Mesendoderm (in vitro differentiated cells): ENCODE measurements at regions not wholly inside any gene's neighbourhood (a gene's known extent, or its start where the extent isn't known, plus 50 kb on each side); places are given as distances from the start of the nearest gene placed in this dataset.
"Not testable (repeated sequence)": the region's sequence is repeated elsewhere in the genome, so short reads cannot be mapped to it uniquely, and the experiment has no call there.

Experiments used
- DNase-seq: peaks from one replicate; pipeline ENCODE4 v3.0.0; 2013
- H2AK5ac ChIP-seq: 2 replicates; pipeline ENCODE4 v1.6.1; 2013; ENCODE audit warnings: low read length, inconsistent platforms
- H2BK120ac ChIP-seq: 2 replicates; pipeline ENCODE4 v1.6.1; 2013; ENCODE audit warnings: low read depth, mild to moderate bottlenecking, low read length, moderate library complexity, mixed read lengths
- H2BK15ac ChIP-seq: replicated peaks from 2 replicates; pipeline ENCODE4 v1.6.1; 2013; ENCODE audit warnings: low read depth, mild to moderate bottlenecking, moderate library complexity
- H2BK5ac ChIP-seq: 2 replicates; pipeline ENCODE4 v1.6.1; 2013; ENCODE audit warnings: low read length, inconsistent platforms
- H3K18ac ChIP-seq: 2 replicates; pipeline ENCODE4 v1.6.1; 2013; ENCODE audit warnings: mild to moderate bottlenecking, low read length, mixed read lengths
- H3K23ac ChIP-seq: one replicate; pipeline ENCODE4 v1.6.1; 2013; ENCODE audit warnings: low read length
- H3K27ac ChIP-seq: 2 replicates; pipeline ENCODE4 v1.5.1; 2013; ENCODE audit warnings: low read depth, mild to moderate bottlenecking, inconsistent platforms, low read length, moderate library complexity
- H3K27me3 ChIP-seq: 2 replicates; pipeline ENCODE4 v1.6.1; 2013; ENCODE audit warnings: low read length, control low read depth, mild to moderate bottlenecking, inconsistent platforms; ENCODE audit not compliant: insufficient read depth, poor library complexity
- H3K36me3 ChIP-seq: 2 replicates; pipeline ENCODE4 v1.6.1; 2013; ENCODE audit warnings: low read length, inconsistent platforms; ENCODE audit not compliant: control insufficient read depth, insufficient read depth
- H3K4ac ChIP-seq: one replicate; pipeline ENCODE4 v1.6.1; 2013; ENCODE audit warnings: low read depth, mild to moderate bottlenecking, low read length, moderate library complexity
- H3K4me1 ChIP-seq: 2 replicates; pipeline ENCODE4 v1.6.1; 2013; ENCODE audit warnings: low read depth, low read length, inconsistent platforms; ENCODE audit not compliant: control insufficient read depth
- H3K4me2 ChIP-seq: 2 replicates; pipeline ENCODE4 v1.6.1; 2013; ENCODE audit warnings: low read length
- H3K4me3 ChIP-seq: 2 replicates; pipeline ENCODE4 v1.5.1; 2013; ENCODE audit warnings: mild to moderate bottlenecking, low read length
- H3K56ac ChIP-seq: one replicate; pipeline ENCODE4 v1.6.1; 2013; ENCODE audit warnings: low read length
- H3K79me1 ChIP-seq: 2 replicates; pipeline ENCODE4 v1.6.1; 2013; ENCODE audit warnings: low read length, inconsistent platforms
- H3K79me2 ChIP-seq: 2 replicates; pipeline ENCODE4 v1.6.1; 2013; ENCODE audit warnings: mild to moderate bottlenecking, low read length; ENCODE audit not compliant: control insufficient read depth, insufficient read depth
- H3K9ac ChIP-seq: 2 replicates; pipeline ENCODE4 v1.6.1; 2013; ENCODE audit warnings: low read length, inconsistent platforms
- H4K5ac ChIP-seq: one replicate; pipeline ENCODE4 v1.6.1; 2013; ENCODE audit warnings: low read length
- H4K8ac ChIP-seq: one replicate; pipeline ENCODE4 v1.6.1; 2013; ENCODE audit warnings: low read depth, mild to moderate bottlenecking, control low read depth, low read length, moderate library complexity
- WGBS: extraction: QIAGEN DNeasy Blood & Tissue Kit; methylation state at CpG from one replicate; pipeline ENCODE4 v1.1.7; 2013; ENCODE audit warnings: low lambda C conversion rate, missing lambda C conversion rate; ENCODE audit not compliant: insufficient coverage; ENCODE audit errors: extremely low coverage; 5-methylcytosine and 5-hydroxymethylcytosine counted together

DNA sequence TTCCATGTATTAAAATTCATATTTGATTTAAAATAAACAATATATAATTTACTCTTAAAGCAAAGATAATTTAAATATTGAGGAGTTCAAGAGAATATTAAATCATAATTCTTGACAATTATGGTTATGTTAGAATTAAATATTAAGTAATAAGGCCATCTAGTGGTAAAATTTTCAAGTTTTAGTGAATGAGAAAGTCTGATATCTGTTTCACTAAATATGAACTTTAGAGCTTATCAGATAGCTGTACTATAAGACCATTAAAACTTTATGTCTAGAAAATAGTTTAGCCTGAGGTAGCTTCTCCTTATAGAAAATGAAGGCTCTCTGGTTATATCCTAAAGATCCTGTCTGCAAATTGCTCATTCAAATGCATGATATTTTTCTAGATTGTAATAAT is 152.1 kb upstream of the PRSS12 start:
- H3K36me3 ChIP-seq, H2AK5ac ChIP-seq, H3K4ac ChIP-seq, H3K27me3 ChIP-seq, H2BK5ac ChIP-seq, DNase-seq, H2BK15ac ChIP-seq, H3K27ac ChIP-seq, H3K9ac ChIP-seq, H3K23ac ChIP-seq, H3K4me1 ChIP-seq, H2BK120ac ChIP-seq, H4K5ac ChIP-seq, H3K79me2 ChIP-seq, H3K56ac ChIP-seq, H3K79me1 ChIP-seq, H4K8ac ChIP-seq, H3K4me3 ChIP-seq, H3K4me2 ChIP-seq, H3K18ac ChIP-seq: not testable (repeated sequence)

DNA sequence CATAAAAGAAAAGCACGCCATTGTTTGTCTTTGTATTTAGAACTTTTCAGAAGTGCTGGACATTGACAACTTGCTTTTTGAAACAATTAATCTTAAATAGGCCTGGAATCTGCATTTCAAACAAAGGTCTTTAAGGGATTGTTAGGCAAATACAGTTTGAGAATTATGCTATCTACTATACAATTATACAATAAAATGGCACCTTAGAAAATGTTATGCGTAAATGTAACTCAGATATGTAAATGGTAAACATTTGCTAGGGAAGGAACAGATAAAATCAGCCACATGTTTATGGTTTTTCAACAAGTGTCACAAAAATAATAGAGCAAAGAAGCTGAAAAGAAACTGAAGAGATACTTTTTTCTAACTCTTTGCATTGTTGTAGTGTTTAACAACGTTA is 152.7 kb upstream of the PRSS12 start:
- not testable (repeated sequence) for H3K79me1 ChIP-seq, H3K9ac ChIP-seq, H3K56ac ChIP-seq, H3K18ac ChIP-seq, H3K27me3 ChIP-seq, H2AK5ac ChIP-seq, H3K4me2 ChIP-seq, H3K27ac ChIP-seq, H3K4me3 ChIP-seq, H3K36me3 ChIP-seq, H4K5ac ChIP-seq, H2BK120ac ChIP-seq, H3K79me2 ChIP-seq, H3K4ac ChIP-seq, H3K23ac ChIP-seq, H2BK15ac ChIP-seq, DNase-seq, H3K4me1 ChIP-seq, H2BK5ac ChIP-seq, H4K8ac ChIP-seq
- no CpG with 5 or more reads among the region's 3 CpGs for WGBS

DNA sequence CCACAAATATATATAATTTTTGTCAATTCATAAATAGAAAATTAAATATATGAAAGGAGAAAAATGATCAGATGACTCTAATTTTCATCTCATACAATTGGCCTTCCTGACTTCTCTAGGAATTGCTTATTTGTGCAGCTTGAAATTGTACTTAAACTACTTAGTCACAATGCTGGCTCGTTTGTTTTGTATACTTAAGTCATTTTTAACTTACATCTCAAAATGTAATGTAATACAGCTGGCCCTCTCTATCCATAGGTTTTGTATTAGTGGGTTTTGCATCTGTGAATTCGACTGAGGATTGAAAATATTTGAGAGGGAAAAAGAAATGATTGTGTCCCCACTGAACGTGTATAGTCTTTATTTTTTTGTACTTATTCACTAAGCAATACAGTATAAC is 160.1 kb upstream of the PRSS12 start:
- not testable (repeated sequence) for H4K5ac ChIP-seq, H3K4ac ChIP-seq, H3K9ac ChIP-seq, H2BK5ac ChIP-seq, H3K56ac ChIP-seq, H3K4me3 ChIP-seq, H3K27me3 ChIP-seq, H3K4me1 ChIP-seq, DNase-seq, H2AK5ac ChIP-seq, H2BK120ac ChIP-seq, H3K4me2 ChIP-seq, H3K79me2 ChIP-seq, H3K36me3 ChIP-seq, H3K18ac ChIP-seq, H3K79me1 ChIP-seq, H2BK15ac ChIP-seq, H3K27ac ChIP-seq, H4K8ac ChIP-seq, H3K23ac ChIP-seq
- no CpG with 5 or more reads among the region's 3 CpGs for WGBS

DNA sequence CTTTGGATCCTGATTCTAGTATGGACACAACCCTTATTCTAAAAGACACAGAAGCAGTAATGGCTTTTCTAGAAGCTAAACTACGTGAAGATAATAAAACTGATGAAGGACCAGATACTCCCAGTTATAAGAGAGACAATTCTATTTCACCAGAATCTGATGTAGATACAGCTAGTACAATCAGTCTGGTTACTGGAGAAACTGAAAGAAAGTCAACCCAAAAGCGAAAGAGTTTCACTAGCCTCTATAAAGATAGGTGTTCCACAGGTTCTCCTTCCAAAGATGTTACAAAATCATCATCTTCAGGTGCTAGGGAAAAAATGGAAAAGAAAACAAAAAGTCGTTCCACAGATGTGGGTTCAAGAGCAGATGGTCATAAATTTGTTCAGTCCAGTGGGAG is 161.5 kb upstream of the PRSS12 start:
- H3K4me2 ChIP-seq, H2BK5ac ChIP-seq, H3K79me2 ChIP-seq, H3K18ac ChIP-seq, H2AK5ac ChIP-seq, H3K9ac ChIP-seq, DNase-seq, H3K23ac ChIP-seq, H4K5ac ChIP-seq, H3K36me3 ChIP-seq, H3K4me1 ChIP-seq, H3K4ac ChIP-seq, H3K79me1 ChIP-seq, H3K27me3 ChIP-seq, H2BK120ac ChIP-seq, H4K8ac ChIP-seq, H3K56ac ChIP-seq, H3K4me3 ChIP-seq, H2BK15ac ChIP-seq, H3K27ac ChIP-seq: not testable (repeated sequence)
- no CpG with 5 or more reads among the region's 3 CpGs for WGBS

DNA sequence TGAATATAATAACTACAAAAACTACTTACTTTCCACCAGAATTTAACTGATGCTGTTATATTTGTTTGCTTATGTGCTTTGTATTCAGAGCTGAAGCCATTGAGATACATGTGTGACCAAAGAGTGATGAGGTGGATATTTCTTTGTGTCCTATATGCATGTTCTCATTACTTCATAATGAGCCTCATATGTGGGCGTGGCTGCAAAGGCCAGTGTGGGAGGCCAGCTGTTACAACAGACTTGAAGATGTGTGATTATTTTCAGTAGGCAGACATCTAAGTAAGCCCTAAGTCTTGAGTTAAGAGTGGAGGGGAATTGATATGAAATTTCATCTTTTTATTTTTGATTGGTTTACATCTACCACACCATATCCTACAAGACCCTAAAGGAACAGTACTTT is 163.3 kb upstream of the PRSS12 start:
- H3K9ac ChIP-seq, H2AK5ac ChIP-seq, H2BK120ac ChIP-seq, H2BK5ac ChIP-seq, H3K79me2 ChIP-seq, H3K27me3 ChIP-seq, H3K4me2 ChIP-seq, H3K4me3 ChIP-seq, H3K79me1 ChIP-seq, H4K5ac ChIP-seq, H3K18ac ChIP-seq, H3K4ac ChIP-seq, H3K27ac ChIP-seq, H3K56ac ChIP-seq, H3K23ac ChIP-seq, H3K36me3 ChIP-seq, DNase-seq, H3K4me1 ChIP-seq, H2BK15ac ChIP-seq, H4K8ac ChIP-seq: not testable (repeated sequence)
- WGBS: no CpG with 5 or more reads among the region's 1 CpG

DNA sequence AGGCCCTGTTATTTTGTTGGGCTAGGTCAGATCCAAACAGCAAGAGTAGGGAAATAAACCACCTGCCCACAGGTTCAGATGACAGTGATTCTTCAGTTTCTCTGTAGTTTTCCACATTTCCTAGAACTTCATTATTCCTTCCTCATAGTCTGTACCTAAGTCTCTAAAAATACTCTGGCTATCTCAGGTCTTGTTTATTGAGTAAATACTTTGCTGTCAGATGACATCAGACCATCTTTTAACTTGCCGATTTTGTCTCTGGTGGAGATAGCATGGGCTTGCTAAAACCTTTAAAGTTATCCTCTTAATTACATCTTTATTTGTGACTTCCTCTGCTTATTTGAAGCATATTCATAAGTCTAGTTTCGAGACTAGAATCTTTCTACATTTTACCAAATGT is 155.1 kb upstream of the METTL14 start:
- H2BK120ac ChIP-seq, H3K4me3 ChIP-seq, H4K8ac ChIP-seq, H4K5ac ChIP-seq, H3K27me3 ChIP-seq, H3K79me2 ChIP-seq, H3K23ac ChIP-seq, H3K36me3 ChIP-seq, H2BK5ac ChIP-seq, DNase-seq, H3K4me1 ChIP-seq, H3K79me1 ChIP-seq, H3K4me2 ChIP-seq, H3K18ac ChIP-seq, H3K9ac ChIP-seq, H3K27ac ChIP-seq, H3K56ac ChIP-seq, H2BK15ac ChIP-seq, H3K4ac ChIP-seq, H2AK5ac ChIP-seq: not testable (repeated sequence)
- WGBS: no CpG with 5 or more reads among the region's 2 CpGs
